CMK (cell line): ENCODE measurements at regions not wholly inside any gene's neighbourhood (a gene's known extent, or its start where the extent isn't known, plus 50 kb on each side); places are given as distances from the start of the nearest gene placed in this dataset.
"Not testable (repeated sequence)": the region's sequence is repeated elsewhere in the genome, so short reads cannot be mapped to it uniquely, and the experiment has no call there.

Experiments
- DNase-seq: peaks from one replicate; pipeline ENCODE4 v3.0.0-alpha.2; 2010; ENCODE audit warnings: low read depth

DNA sequence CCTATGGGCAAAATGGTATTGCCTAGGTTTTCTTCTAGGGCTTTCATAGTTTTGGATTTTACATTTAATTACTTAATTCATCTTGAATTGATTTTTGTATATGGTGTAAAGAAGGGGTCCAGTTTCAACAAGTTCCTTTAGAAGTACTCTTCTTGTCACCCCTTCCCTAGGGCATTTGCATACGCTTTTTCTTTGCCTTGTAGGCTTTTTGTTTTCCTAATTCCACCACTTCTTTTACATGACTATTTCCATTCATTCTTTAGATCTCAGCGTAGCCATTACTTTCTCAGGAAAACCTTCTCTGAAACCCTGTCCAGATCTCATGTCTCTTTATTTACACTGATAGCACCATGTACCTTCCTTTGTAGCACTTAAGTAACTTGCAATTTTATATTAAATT lies 648.6 kb downstream of the XPNPEP1 start:
- DNase-seq = no peak

DNA sequence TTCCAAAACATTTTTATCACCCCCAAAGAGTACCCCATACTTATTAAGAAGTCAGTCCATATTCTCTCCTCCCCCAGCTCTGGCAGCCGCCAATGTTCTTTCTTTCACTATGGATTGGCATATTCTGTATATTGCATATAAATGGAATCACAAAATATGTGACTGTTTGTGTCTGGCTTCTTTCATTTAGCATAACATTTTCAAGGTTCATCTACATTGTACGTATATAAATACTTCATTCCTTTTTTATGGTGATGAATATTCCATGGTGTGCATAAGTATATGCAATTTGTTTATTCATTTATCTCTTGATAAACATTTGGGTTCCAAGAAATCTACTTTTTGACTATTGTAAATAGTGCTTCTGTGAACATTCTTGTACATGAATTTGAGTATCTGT lies 653.1 kb downstream of the XPNPEP1 start:
- DNase-seq = no peak

DNA sequence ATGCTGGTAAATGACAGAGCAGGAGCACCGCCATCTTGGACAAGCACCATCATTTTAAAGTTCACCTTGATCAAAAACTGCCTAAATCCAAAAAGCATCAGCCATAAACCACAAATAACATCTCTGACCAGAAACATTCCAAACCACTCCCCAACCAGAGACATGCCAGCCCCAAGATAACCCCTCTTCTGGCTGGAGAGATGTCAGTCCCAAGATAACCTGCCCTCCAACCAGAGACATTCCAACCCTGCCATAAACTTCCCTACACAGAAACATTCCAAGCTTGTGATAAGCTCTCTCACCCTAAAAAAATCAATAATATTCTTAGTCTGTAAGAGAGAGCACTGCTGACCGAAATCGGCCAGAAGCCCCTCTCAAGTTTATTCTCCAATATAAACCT lies 659.3 kb downstream of the XPNPEP1 start:
- no peak for DNase-seq

DNA sequence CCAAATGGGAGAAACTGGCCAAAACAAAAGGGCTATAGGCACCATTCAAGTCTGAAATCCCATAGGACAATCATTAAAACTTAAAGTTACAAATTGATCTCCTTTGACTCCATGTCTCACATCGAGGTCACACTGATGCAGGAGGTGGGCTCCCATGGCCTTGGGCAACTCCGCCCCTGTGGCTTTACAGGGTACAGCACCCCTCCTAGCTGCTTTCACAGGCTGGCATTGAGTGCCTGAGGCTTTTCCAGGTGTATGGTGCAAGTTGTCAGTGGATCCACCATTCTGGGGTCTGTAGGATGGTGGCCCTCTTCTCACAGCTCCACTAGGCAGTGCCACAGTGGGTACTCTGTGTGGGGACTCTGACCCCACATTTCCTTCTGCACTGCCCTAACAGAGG lies 662.1 kb downstream of the XPNPEP1 start:
- no peak for DNase-seq

DNA sequence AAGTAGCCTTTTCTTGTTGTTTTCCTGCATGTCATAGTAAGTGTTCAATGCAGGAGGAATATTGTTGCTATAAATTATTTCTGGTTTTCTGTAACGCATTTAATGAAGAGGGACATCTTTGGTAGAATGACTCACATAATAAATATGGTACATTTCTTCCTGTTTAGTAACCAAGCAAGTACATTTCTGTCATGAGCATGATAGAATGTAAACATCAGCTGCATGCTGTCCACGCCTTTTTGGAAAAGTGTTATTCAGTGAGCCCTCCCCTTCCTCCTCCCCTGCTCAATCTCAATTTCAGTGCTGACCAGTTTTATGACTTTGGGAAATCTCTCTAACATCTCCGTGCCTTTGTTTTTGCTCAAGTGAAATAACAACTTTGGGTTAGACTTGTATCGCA lies 664.0 kb downstream of the XPNPEP1 start:
- no peak for DNase-seq

DNA sequence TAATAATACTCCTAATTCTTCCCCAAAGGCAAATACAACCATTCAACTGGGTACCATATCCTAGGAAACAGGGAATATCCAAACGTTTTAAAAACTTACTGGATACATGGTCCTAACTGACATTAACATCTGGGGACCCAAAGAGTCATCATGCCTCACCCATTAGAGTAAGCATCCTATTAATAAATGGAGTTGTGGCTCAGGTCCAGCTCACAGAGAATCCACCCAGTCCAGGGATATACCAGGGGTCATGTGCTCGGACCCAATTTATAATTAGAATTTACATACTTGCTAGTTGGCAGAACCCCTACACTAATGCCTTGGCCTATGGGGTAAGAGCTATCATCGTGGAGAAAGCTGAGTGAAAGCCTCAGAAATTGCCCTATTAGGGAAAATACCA lies 670.0 kb downstream of the XPNPEP1 start:
- DNase-seq = no peak

DNA sequence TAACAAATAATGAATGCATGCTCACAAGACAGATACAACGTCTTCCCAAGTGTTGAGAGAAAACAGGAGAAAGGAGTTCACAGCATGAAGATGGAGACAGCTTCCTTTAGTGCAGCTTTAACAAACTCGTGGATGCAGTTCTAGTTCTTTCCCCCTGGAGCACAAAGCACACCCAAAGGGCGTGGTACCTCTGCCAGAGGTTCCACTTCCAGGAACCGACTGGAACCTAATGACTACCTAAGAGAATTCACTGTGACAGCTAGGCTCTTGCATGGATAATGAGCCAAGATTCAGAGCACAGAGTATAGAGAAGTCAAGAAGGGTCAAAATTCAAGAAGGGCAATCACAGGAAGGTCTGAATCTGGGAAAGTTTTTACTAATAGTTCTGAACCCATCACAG lies 673.2 kb downstream of the XPNPEP1 start:
- no peak for DNase-seq

DNA sequence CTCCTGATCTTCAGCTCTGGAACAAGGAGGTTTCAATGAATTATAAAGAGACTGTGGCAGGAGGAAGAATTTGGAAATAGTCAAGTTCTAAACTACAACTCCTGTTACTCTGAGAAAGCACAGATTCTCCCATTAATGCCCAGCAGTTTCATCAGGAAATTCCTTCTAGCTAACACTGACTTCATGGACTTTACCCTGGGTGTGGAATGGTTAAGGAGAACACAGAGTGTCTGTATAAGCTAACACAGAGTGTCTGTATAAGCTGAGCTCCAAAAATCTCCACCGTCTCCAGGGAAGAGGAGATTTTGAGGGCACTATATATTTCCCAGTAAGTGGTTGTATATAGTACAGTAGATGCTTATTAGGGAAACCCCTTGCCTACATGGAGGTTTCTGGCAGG lies 675.5 kb downstream of the XPNPEP1 start:
- no peak for DNase-seq

DNA sequence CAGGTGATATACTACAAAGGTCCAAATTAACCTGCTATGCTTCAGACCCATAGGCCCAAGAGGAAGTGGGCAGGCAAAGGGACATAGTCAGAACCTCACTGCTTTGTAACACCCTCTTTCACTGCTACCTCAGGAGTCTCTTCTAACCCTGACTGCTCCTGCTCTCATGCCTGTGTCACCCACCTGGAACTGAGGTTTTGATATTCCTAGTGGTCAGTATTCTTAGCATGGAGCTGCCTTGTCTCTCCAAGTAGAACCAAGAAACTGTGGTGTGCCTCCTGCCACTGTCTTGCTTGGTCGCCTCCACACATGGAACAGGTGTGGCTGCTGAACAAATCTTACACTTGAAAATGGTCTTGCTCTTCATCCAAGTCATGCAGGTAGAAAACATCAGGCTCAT lies 677.5 kb downstream of the XPNPEP1 start:
- DNase-seq = no peak

DNA sequence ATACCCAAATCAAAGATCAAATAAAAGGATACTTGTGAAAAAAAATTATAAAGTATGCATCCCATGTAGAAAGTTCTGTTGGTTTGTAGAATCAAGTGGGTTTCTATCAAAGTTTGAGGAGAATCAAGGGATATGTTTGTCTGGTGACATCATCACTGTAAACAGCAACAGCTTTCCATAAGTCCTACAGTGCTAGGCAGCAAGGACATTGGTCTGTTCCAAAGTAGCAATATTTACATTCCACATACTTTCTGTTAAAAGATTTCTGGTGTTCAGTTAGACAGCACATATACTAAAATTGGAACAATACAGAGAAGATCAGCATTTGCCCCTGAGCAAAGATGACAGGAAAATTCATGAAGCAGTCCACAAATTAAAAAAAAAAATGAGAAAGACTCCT lies 683.9 kb downstream of the XPNPEP1 start:
- no peak for DNase-seq

DNA sequence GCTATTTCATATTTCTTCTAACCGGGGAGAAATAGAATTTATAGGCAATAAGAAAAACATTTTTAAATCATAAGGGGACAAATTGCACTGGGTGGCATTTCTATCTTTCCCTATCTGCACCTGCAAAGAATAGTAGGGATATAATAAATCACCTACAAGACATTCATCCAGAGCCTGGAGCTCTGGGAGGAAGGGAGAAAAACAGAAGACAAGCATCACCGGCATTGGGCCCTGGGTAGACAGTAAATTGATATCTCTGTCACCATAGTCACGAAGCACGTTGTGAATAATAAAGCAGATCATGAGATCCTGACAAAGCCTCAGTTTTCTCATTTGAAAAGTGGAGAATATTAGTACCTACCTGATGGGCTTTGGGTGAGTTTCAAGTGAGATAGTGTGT lies 685.6 kb downstream of the XPNPEP1 start:
- no peak for DNase-seq

DNA sequence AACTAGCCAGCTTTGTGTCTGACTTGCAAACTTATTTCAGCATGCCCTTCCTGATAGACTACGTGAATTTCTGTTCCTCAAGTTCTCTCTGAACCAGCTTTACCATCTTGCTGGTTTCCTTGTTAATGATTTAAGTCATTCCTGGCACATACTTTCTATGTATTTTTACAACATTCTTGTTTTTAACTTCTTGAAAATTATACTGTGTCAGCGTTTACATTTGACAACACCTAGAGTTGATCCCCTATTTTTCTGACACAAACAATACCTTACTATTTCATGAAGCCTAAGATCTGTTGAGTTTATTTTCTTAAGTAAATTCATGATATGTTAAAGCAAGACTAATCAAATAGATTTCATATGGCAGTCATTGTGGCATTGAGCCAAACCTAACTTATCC lies 686.3 kb downstream of the XPNPEP1 start:
- no peak for DNase-seq

DNA sequence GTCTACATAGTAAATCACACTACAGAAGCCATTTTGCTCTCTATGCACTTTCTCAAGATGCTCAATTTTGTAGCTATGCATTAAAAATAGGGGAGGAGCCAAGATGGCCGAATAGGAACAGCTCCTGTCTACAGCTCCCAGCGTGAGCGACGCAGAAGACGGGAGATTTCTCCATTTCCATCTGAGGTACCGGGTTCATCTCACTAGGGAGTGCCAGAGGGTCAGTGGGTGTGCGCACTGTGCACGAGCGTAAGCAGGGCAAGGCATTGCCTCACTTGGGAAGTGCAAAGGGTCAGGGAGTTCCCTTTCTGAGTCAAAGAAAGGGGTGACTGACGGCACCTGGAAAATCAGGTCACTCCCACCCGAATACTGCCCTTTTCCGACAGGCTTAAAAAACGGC lies 699.8 kb downstream of the XPNPEP1 start:
- DNase-seq = not testable (repeated sequence)

DNA sequence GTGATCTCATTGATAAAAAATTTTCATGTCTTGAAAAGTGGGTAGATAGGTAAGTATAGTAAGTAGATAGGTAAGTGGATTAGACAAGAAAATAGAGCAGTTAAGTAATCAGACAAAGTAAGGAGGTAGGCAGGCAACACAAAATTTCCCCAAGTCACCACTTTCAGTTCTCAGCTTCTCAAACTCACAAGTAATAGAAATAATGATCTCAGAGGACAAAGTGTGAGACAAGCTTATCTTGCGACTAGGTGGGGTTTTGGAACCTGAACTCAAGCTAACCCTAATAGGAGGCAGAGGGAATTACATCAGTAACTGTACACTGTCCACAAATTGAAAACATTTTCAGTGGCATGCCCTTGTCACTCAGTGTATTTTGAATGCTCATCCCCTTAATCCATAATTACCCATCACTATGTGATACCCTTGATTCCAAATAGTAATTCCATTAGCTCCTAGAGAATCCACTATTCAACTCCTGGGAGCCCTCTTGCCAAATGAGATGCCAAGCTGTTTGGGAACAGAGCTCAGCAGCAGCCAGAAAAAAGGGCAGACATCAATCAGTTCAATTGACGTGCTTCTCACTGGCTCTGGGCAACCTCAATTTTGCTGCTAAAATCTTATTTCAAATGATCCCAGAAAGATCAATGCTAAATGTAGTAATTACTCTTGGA lies 703.2 kb downstream of the XPNPEP1 start:
- no peak for DNase-seq

DNA sequence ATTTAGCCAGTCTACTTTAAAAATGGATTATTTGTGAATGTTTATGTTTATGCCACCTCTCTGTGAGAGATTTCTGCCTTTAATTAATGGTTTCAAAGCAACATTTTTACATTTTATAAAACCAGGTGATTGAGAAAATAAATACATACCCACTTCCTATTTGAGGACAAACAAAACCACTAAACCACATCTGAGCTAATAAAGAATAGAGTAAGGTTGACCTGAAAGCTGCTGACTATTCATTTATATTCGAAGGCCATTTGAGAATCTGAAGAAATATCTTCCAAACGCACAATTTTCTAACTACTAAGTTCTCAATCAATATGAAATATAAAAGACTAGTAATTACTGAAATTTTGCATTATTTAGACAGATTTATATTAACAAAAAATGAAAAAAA lies 705.1 kb downstream of the XPNPEP1 start:
- DNase-seq = no peak

DNA sequence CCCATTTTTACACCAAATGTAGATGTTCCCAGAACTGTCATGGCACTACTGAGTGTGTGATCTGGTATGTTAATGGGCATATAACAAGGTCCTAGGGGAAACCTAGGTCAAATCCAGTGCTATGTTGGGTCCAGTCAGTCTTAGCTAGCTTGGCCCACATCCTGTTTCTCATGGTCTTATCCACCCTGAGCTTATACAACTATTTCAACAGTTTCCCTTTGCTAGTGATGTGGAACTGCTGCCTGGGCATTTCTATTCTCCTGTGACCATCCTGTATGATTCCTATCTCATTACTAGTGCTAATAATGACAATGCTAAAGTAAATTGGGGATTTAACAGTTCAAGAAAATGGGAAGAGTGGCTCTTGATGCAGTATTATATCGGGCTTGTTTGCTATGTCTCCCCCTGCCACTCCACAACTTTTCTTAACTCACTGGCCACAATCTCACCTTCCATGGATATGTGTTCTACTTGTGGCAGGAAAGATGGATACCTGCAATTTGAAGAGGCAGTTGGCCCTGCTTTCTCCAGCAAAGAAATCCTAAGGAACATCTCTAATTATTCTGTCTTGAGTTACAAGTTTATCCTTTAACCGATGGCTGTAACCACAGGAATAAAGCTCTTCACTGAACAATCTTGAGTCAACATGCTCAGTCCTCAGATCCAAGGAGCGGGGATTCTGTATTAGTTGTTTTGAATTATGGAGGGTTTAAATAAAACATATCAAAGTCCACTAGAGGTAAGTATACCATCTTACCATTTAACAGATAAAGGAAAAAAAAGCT lies 707.8 kb downstream of the XPNPEP1 start:
- no peak for DNase-seq

DNA sequence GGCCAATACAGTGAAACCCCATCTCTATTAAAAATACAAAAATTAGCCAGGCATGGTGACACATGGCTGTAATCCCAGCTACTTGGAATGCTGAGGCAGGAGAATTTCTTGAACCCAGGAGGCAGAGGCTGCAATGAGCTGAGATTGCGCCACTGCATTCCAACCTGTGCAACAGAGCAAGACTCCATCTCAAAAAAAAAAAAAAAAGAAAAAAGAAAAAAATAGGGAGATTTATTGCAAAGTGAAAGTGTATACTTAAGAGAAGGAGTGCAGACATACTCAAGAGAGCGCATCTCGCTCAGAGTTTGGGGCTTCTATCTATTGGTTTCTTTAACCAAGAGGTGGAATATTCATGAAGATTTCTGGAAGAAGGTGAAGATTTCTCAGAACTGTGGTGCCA lies 708.4 kb downstream of the XPNPEP1 start:
- DNase-seq = not testable (repeated sequence)

DNA sequence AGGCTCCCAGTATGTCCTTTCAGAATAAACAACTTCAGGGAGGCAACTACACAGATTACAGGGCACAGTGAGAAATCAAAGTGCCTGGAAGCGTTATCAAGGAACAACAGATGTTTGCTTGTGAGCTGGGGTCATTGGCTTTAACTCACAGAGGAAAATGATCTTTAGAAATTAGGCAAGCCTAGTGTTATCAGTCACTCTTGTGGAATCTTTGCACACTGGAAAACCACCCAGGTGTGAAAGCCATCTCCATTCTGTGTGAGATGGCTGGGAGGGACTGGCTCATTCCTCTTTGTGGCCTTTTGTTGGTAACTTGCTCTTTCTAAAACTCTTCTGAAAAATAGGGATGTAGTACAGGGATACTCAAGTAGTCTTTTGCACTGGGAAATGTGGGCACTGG lies 716.0 kb downstream of the XPNPEP1 start:
- DNase-seq = no peak

DNA sequence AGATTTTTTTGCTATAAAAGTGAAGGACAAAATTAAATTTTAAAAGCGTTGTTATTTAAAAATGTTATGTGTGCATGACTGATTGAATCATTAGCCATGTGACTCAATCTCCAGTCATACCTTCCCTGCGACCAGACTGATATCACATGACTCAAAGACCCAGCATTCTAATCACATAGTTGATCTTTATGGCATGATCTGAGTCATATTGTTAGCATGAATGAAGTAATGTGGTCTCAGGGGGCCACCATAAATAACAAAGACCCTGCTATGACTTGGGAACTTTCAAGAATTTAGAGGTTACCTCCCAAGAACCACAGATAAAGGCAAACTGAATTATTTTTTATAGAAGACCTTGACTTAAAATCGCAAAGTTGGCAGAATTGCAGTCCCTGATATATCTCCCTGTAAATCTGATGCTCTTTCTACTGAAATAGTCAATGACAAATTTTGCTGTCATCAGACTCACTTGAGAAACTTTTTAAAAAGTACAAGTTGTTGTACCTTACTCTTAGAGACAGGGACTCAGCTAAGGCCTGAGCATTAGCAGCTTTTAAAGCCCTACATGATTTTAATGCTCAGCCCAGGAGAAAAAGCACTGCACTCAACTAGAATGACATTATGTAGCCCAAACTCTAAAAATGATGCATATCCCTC lies 717.3 kb downstream of the XPNPEP1 start:
- no peak for DNase-seq

DNA sequence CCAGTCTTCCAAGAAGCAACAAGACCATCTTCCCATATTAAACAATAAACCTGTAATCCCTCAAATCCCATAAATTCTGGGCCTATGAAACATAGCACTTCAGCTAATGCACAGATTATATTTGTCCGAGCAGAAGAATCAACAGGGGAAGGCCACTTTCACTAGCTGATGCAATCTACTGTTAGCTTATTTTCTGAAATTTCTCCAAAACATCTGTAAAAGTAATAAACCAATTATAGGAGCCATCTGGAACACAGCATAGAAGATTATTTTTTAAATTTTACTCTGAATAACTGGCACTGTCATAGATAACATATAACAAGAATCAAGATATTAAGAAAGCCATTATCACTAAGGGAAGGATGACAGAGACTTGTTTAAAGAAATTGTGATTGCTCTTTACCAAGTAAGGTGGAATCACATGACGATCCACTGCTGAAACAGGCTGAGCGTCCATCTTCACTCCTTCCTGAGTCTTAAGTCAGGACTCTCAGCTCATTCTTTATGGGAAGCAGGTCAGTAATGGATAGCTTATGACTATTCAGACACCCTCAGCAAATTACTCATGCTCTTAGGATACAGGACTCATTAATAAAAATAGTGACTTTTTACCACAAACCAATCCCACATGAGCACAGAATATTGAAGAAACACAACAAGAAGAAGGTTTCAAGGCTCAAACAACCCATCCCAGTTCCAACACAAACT lies 719.5 kb downstream of the XPNPEP1 start:
- no peak for DNase-seq

DNA sequence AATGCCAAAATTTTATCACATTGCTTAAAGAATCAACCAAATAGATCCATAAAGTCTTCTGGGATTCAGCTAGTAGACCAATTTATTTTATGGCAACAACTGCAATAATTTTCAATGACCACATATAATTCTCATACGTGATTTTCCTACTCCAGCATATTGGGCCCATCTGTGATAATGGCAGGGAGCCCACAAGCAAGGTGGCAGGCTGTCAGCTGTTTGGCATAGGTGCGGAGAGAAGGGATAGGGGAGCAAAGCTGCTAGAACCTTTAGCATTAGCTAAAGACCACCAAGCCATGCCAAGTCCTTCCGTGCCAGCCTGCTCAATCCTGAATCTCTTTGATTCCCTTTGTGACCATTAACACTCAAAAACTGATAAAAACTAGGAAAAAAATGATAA lies 721.2 kb downstream of the XPNPEP1 start:
- DNase-seq = no peak

DNA sequence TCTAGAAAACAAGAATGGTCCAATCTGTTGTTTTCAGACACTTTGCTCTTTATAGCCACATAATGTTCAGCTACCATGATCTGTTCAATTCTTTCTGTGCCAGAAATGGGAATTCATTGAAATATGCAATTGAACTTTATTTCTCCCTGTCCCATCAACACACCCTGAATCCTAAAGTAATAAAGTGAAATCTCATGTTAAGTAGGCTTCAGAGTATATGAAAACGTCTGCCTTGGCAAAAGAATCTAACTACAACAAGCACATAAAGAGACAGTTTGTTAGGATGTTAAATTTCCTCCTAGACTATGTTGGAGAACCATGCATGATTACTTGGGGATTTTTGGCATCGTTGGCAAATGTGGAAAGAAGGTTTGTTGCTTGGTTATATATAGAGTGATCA lies 722.7 kb downstream of the XPNPEP1 start:
- no peak for DNase-seq

DNA sequence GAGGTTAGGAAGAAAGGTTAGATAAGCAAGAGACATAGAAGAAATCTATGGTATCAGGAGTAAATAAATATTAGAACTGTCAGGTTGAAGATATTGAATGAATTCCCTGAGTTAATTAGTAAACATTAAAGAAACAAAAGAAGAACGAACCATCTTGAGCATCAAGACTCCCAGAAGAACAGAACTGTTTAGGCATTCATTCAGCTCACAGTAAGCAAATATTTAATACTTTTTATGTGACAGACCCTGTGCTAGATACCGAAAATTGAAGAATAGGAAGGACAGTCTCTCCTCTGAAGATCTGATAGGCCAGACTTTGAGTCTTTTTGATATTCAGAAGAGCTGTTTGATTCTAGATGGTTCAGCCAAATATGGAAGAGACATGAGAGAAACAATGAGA lies 731.5 kb downstream of the XPNPEP1 start:
- DNase-seq = no peak
